GM18502 (cell line): ENCODE measurements at regions not wholly inside any gene's neighbourhood (a gene's known extent, or its start where the extent isn't known, plus 50 kb on each side); places are given as distances from the start of the nearest gene placed in this dataset.

Experiments used
- ATAC-seq: cut with Tn5 transposase; IDR thresholded peaks from one replicate; pipeline ENCODE4 v1.9.1; 2021; ENCODE audit warnings: mild to moderate bottlenecking; ENCODE audit not compliant: unreplicated experiment, poor library complexity

- no peak for ATAC-seq
Observed at GRCh38 chr5:93280518-93280917, 300.5 kb downstream of the NR2F1-AS1 start.

DNA sequence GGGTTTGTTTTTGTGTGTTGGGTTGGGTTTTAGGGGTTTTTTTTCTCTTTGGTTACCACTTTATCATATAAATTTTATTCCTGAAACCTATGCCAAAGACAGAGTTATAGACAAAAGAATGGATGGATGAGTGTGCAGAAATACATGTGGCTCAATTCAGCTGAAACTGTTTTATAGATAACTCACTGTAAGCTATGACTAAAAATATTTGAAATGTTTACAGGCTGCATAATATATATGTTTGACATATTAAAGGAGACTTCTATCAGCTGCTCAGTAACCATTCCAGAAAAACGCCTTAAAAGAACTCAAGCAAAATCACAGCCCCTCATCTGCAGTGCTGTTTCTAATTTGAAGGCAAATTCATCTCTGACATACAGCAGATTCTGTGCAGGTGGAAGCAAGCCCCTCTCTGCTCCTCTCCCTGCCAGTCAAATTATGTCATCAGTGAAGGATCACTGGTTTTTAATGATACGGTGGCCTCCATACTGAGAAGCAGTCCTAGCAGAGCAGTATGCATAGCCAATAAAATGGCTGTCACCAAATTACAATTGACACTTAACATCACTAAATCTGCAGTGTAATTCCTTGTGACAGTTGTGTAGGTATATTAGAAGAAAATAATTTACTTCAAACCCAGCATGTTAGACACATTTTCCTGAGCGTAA lies 301.6 kb downstream of the NR2F1-AS1 start:
- no peak for ATAC-seq

DNA sequence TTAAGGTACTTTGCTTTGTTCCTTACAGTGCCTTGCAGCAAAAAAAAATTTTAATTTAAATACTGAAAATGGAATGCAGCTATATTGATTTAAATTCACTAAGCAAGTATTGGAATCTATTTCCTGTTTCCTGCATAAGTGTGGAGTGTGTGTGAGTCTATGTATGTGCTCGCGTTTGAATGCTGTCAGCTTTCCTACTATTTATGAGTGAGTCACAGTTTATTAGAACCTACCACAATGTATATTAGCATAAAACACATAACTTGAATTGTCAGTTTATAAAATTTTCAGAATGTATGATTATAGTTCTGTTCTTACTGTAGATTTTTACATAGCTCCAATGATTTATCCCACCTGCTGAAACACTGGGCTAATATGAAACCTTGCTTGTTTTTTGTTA lies 302.1 kb downstream of the NR2F1-AS1 start:
- ATAC-seq: no peak

GRCh38 chr5:93277051-93277450 lies 304.0 kb downstream of the NR2F1-AS1 start:
- no peak for ATAC-seq

GRCh38 chr5:93275376-93275775 lies 305.6 kb downstream of the NR2F1-AS1 start:
- ATAC-seq: no peak

DNA sequence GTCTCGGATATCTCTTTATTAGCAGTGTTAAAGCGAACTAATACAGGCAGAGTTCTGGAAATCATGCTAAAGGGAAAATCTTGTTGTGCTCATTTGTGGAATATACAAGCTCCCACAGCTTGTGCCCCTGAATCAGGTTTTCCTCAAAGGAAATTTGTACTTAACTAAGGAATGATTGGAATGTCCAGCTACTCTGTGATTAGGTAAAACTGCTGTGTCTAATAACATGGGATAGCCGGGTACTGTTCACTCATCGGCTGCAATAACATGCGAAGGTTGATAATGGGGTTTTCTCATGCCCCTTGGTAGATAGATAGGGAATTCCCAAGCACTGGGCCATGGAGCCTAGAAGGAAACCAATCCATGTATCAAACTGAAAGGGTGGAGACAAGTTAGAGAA lies 306.7 kb downstream of the NR2F1-AS1 start:
- no peak for ATAC-seq

- no peak for ATAC-seq
Observed at GRCh38 chr5:93273176-93273575, 307.8 kb downstream of the NR2F1-AS1 start.

DNA sequence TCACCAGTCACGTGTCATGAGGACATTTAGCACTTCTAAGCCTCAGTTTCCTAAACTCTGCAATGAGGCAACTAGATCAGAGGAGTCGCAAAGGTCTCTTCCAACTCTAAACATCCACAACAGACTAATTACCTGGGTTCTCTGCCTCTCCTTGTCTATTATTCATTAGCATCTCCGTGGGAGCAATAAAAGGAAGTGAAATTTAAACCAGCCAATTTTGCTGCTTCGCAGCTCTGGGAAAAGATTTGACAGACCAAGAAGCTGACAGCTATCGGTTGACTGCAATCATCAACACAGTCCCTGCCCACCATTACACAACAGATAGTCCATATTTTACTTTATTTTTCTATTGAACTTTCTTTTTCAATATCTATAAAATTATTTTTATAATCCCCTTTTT lies 308.9 kb downstream of the NR2F1-AS1 start:
- no peak for ATAC-seq

GRCh38 chr5:93267736-93268135 lies 313.3 kb downstream of the NR2F1-AS1 start:
- ATAC-seq: no peak

GRCh38 chr5:93267276-93267675 lies 313.7 kb downstream of the NR2F1-AS1 start:
- ATAC-seq: no peak

GRCh38 chr5:93257616-93258015 lies 323.4 kb downstream of the NR2F1-AS1 start:
- no peak for ATAC-seq

DNA sequence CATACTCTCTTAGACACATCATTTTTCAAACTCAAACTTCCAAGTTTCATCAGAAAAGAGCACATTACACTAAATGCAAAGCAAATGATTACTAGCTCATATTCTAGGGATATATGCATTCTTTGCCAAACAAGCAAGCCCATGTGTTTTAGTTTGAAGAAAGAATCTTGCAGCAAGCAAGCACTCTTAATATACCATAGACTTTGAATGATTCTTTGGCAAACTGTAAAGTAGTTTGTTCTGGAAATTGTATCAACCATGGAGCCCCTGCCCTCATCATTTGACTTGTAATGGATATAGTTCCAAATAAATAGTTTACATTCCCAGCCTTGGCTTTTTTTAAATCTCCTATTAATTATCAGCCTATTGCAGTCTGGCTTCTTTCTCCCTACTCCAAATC lies 325.2 kb downstream of the NR2F1-AS1 start:
- no peak for ATAC-seq

DNA sequence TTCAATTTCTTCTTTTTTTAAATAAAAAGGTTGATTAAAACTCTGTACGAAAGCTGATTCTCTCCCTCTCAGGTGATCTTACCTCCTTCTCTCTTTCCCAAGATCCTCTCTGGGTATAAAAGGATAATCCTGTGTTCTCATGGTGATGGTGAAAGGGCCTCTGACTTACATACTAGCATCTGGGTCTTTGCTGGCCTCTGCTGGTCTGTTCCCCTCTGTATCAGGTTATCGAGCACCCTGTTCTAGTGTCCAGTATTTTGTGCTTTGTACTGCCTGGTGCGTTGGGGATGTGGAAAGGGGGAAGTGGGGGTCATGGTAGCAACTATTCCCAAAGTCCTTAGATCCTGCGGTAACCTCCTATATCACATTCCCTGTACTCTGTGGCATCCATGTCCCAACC lies 328.9 kb downstream of the NR2F1-AS1 start:
- ATAC-seq: no peak

DNA sequence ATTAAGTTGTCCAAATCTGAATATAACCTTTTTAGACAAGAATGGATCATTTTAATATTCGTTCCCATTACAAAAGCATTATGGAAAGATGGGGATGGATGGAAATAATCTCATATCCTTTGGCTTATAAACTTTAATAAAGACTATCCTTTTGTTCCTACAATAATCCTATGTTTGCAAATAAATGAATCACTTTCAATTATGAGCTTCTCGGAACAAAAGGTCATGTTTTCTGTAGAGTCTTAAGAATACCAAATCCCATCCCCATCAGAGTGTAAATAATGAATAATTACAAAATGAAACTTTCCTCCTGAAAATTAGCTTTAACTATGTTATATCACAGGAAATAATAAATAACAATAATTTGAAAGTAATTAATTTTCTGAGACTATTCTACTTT lies 329.7 kb downstream of the NR2F1-AS1 start:
- no peak for ATAC-seq

- ATAC-seq: no peak
Observed at GRCh38 chr5:93250424-93250823, 330.6 kb downstream of the NR2F1-AS1 start.

DNA sequence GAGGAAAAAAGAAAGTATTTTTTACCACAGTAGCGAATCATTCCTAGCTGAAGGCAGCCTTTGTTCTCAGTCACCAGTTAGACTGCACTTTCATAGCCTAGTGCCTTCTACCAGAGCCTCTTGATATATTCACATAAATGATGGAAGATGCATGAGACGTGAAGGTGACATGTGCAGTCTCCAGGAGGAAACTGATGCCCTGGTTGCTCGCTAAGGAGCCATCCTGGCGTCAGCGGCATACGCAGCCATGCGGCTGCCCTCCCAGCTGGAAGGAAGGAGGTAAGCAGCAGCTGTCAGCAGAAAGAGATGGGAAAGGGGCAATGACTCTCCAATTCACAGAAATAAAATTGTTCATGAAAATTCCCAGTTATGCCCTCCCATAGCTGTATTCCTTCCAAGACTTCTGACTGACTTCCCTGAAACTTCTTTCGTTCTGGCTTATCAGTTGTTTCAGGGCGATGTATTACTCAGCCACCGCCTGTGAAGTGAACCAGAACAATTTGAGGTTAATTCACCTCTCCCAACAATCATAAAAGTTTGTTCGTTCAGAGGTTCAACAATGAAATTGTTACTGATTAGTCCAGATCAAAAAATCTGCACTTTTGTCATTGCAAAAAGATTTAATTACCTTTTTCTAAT lies 331.2 kb downstream of the NR2F1-AS1 start:
- ATAC-seq: no peak

- ATAC-seq: no peak
Observed at GRCh38 chr5:93247105-93247504, 333.9 kb downstream of the NR2F1-AS1 start.

- ATAC-seq: no peak
Observed at GRCh38 chr5:93246090-93246855, 334.7 kb downstream of the NR2F1-AS1 start.

DNA sequence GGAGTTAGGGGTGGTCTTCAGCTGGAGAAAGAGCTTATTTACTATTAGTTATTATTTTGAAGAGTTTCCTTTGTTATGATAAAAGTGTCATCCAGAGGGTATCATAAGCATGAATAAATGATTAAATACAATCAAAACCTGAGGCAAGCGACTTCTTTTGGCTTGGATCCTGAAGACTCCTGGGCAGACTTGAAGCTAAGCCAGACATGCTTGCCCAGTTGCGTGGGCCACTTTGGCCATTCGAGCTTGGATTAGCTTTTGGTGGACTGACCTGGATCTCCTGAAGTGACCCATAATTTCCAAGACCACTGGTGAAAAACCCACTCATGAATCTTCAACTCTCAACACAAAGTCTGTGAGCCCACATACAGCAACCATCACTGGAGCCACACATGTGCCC lies 335.8 kb downstream of the NR2F1-AS1 start:
- no peak for ATAC-seq

- no peak for ATAC-seq
Observed at GRCh38 chr5:93243481-93243880, 337.5 kb downstream of the NR2F1-AS1 start.

DNA sequence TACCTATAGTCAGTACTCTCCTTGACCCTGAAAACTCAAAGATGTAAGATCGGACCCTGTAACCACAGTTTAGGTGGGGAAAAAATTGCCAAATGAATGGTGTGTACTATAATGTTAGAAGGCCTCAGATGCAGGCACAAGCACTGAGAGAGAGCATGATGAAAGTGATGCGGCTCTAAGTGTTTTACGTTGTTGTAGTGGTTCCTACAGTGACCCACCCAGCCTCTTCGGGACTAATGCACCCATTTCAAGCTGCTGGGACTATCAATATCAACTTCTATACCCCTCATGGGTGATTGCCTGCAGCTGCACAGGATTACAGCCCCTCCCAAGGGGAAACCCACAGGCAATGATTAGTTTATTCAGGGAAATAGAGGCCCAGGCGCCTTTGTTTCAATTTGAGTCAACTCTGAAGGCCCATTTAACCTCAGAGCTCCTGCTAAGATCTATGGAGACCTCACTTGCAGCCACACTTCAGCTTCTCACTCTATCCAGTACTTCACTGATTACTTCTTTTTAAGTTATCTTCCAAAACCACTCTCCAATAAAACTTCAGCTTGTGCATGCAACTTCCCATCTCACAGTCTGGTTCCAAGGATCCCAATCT lies 340.7 kb downstream of the NR2F1-AS1 start:
- no peak for ATAC-seq
